GM18951 (cell line): ENCODE measurements at regions not wholly inside any gene's neighbourhood (a gene's known extent, or its start where the extent isn't known, plus 50 kb on each side); places are given as distances from the start of the nearest gene placed in this dataset.

Experiments
- POLR2A ChIP-seq: IDR thresholded peaks from 4 replicates; pipeline ENCODE4 v1.6.1; 2011; ENCODE audit warnings: mild to moderate bottlenecking; ENCODE audit not compliant: insufficient read length, insufficient read depth; ENCODE audit errors: extremely low read depth
- in situ Hi-C: fragments of 300-500 bp; cut with MboI; formaldehyde crosslinking; loops from one replicate; pipeline ENCODE4 v1.12.0; 2022; ENCODE audit warnings: low sequenced_read_pairs, mixed read lengths, inconsistent platforms; ENCODE audit not compliant: unreplicated experiment

DNA sequence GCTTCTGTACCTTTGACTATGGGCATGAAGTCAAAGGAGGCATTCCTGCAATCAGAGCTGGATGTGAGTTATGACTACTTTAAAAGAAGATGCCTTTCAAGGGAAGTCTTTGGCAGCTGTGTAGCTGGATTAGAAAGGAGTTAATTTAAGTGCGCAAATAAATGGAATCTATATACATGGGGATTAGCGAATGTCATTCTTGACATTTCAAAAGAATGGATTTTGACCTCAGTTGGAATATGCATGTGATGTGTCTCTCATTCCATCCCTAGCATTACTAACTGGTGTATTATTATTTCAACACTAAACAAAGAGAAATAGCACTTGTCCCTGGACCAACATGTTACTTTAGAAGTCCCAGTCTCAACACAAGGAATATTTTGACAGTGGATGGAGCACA lies 359.6 kb upstream of the SLC24A2 start:
- in situ Hi-C loops: no loop called here
- TF ChIP-seq POLR2A: no peak

GRCh38 chr9:20144197-20144596 lies 355.4 kb upstream of the SLC24A2 start:
- in situ Hi-C loops: no loop called here
- TF ChIP-seq POLR2A: no peak

DNA sequence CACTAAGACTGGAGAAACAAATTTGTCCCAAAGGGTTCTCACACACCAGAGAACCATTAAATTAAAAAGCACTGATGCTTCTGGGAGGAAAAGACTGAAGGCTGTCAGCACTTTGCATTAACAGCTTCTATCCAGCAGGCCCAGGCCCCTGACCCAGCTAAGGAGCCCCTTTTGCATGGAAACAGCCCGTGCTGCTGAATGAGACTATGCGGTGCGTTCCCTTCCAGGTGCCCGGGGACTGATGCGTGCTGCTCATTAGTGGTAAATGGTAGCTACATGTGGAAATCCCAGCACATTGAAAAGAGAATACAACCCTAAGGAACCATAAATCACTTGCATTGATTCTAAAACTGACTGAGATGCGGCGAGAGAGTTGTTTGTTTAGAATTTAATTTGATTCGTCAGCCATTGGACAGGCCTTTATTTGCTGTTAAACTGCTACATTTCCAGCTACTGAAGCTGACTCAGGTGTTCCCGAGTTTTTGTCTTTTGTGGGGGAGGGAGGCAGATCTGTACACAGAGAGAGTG lies 351.0 kb upstream of the SLC24A2 start:
- in situ Hi-C loops: no loop called here
- TF ChIP-seq POLR2A: no peak

- TF ChIP-seq POLR2A: no peak
- in situ Hi-C loops: no loop called here
Measured at GRCh38 chr9:20138841-20139240, 350.0 kb upstream of the SLC24A2 start.

- no peak for TF ChIP-seq POLR2A
- in situ Hi-C loops: no loop called here
Measured at GRCh38 chr9:20138116-20138515, 349.3 kb upstream of the SLC24A2 start.

DNA sequence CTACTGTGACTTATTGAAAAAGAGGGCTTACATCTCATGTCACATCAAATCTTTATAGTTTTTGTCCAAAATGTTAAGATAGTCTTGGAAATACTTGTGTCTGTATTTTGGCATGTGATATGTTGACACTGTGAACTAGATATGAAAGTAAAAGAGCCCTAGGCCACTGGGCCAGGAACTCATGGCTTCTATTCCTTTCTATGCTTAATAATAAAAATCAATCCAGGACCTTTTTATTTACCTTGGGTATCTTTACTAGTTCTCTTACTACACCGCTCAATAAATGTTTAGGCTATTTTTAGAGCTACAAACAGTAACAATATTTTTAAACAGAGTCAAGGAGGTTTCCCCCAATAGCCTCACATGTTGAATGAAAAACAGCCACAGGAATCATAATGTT lies 348.6 kb upstream of the SLC24A2 start:
- TF ChIP-seq POLR2A: no peak
- in situ Hi-C loops: no loop called here

- TF ChIP-seq POLR2A: no peak
- in situ Hi-C loops: no loop called here
Measured at GRCh38 chr9:20135119-20135697, 346.4 kb upstream of the SLC24A2 start.

DNA sequence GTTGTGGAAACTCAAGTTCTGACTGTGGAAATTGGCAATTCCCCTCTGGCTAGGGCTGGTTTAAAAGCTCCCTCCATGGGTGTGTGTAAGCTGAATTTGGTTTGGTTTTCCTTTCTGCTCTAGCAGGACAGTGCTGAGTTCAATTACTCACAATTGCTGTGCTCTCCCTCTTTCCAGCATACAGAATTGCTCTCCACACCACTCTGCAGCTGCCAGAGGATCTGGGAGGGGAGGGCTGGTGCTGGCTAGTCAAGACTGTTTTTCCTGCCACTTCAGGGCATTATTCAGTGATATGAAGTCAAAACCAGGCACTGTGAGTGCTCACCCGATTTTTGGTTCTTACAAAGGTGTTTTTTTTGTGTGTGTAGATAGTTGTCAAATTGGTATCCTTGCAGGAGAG lies 336.9 kb upstream of the SLC24A2 start:
- in situ Hi-C loops: no loop called here
- TF ChIP-seq POLR2A: no peak

DNA sequence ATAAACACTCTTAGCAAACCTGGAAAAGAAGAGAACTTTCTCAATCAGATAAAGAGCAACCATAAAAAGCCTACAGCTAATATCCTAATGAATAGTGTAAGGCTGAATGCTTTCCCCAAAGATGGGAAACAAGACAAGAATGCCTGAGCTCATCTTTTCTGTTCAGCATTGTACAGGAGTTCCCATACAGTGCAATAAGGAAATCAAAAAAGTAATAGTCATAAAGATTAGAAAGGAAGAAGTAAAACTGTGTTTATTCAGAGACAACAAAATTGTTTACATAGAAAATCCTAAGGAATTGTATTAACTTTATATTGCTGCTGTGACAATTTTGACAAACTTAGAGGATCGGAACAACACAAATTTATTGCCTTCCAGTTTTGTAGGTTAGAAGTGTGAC lies 330.7 kb upstream of the SLC24A2 start:
- in situ Hi-C loops: no loop called here
- TF ChIP-seq POLR2A: no peak

- no peak for TF ChIP-seq POLR2A
- in situ Hi-C loops: no loop called here
Measured at GRCh38 chr9:20117986-20118385, 329.1 kb upstream of the SLC24A2 start.

DNA sequence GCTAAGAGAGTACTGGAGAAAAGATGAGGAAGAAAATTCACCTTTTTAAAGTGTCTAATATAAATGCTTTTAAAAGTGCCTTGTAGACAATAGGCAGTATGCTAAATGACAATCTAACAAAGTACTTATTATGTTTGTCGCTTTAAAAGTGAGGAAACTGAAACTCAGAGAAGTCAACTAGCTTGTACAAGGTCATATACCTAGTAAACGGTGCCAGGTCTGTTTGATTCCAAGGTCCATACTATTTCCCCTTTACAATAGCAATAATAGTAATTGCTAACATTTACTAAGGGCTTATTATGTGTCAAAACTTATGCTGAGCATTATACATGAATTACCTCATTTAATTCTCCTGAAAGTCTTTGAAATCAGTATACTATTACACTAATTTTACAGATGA lies 328.6 kb upstream of the SLC24A2 start:
- TF ChIP-seq POLR2A: no peak
- in situ Hi-C loops: no loop called here

DNA sequence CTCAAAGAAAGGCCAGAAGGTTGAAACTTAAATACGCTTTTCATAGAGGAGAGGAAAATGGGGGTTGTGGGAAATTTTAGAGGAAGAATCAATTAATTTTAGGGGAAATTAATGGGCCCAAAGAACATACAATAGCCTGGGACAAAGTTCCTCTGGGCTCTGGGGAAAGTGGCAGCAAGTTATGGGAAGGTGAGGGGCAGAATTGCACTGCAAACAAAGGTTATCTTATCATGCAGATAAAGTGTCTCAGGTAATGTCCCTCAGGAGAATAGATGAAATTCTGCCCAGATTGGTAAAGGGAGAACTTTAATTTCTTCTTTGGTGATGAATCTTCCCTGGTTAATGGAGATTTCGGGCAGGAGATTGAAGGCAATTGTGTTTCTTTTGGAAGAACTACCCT lies 326.1 kb upstream of the SLC24A2 start:
- TF ChIP-seq POLR2A: no peak
- in situ Hi-C loops: no loop called here

GRCh38 chr9:20112205-20112783 lies 323.5 kb upstream of the SLC24A2 start:
- in situ Hi-C loops: no loop called here
- TF ChIP-seq POLR2A: no peak

DNA sequence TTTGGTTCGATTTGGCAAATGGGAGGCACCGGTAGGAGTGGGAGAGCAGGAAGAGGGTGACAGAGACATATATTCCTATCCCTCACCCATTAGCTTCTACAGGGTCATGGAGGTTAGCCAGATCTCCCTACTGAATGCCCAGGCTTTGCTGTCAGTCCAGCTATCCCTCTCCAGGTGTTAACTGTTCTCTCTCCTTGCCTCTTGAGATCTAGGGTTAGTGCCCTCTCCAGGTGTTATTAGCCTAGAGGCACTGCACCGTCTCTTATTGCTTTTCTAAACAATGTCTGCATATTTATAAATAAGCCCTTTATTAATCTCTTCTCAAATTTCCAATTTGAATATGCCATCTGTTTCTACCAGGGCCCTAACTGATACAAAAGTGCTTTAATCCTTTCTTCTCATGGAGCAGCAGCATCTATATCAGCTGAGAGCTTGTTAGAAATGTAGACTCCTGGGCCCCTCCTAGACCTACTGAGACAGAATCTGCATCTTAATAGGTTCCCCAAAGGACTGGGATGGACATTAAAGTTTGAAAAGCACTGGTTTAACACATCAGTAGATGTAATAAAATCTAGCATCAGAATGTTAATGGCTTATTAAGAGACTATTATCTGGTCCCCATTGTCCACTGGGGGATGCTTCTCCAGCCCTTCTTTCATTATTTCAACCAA lies 322.5 kb upstream of the SLC24A2 start:
- in situ Hi-C loops: no loop called here
- no peak for TF ChIP-seq POLR2A
